IMR-90 (cell line): ENCODE measurements at regions not wholly inside any gene's neighbourhood (a gene's known extent, or its start where the extent isn't known, plus 50 kb on each side); places are given as distances from the start of the nearest gene placed in this dataset.

Source experiments
- ATAC-seq: fragments of 200-7000 bp; cut with Tn5 transposase; 2 replicates; pipeline ENCODE4 v1.9.1; 2020; ENCODE audit warnings: low read depth, mild to moderate bottlenecking, moderate library complexity
- BruUV-seq: library from RNA; stranded (reverse); fragments of 400-500 nt; replicated peaks from 2 replicates; lab custom pipeline; 2021; lab: Mats Ljungman, UMichigan
- CTCF ChIA-PET: fragments of 300-600 bp; formaldehyde crosslinking; extraction: SDS; loops from one replicate; lab custom pipeline; 2021; ENCODE audit warnings: antibody characterized with exemption; lab: Yijun Ruan, JAX
- POLR2A ChIA-PET: fragments of 300-600 bp; sonication (Branson Sonifier 250); formaldehyde crosslinking; loops from one replicate; lab custom pipeline; 2022; ENCODE audit warnings: antibody characterized with exemption; ENCODE audit not compliant: unreplicated experiment; lab: Charles Lee
- DNase-seq: peaks from one replicate; pipeline ENCODE4 v3.0.0; 2013
- H2AFZ ChIP-seq: replicated peaks from 2 replicates; pipeline ENCODE3; 2013; ENCODE audit warnings: low read length, mild to moderate bottlenecking; ENCODE audit not compliant: poor library complexity
- H2AK5ac ChIP-seq: 2 replicates; pipeline ENCODE4 v1.6.1; 2013; ENCODE audit warnings: low read depth, low read length, inconsistent platforms
- H2AK9ac ChIP-seq: replicated peaks from 2 replicates; pipeline ENCODE3; 2013; ENCODE audit warnings: mild to moderate bottlenecking, low read depth, low read length, moderate library complexity; ENCODE audit not compliant: poor library complexity
- H2BK120ac ChIP-seq: 2 replicates; pipeline ENCODE4 v1.6.1; 2013; ENCODE audit warnings: low read depth, low read length, inconsistent platforms
- H2BK15ac ChIP-seq: 3 replicates; pipeline ENCODE4 v1.6.1; 2013; ENCODE audit warnings: low read depth, low read length, inconsistent platforms
- H2BK20ac ChIP-seq: 2 replicates; pipeline ENCODE4 v1.6.1; 2013; ENCODE audit warnings: low read depth, mild to moderate bottlenecking, inconsistent platforms, low read length, moderate library complexity
- H2BK5ac ChIP-seq: 2 replicates; pipeline ENCODE4 v1.6.1; 2013; ENCODE audit warnings: mild to moderate bottlenecking, low read depth, low read length, inconsistent platforms; ENCODE audit not compliant: poor library complexity, severe bottlenecking
- H3K14ac ChIP-seq: replicated peaks from 2 replicates; pipeline ENCODE4 v1.6.1; 2013; ENCODE audit warnings: low read depth, low read length, inconsistent platforms
- H3K18ac ChIP-seq: 2 replicates; pipeline ENCODE4 v1.6.1; 2013; ENCODE audit warnings: low read depth, low read length, control low read depth
- H3K23ac ChIP-seq: 2 replicates; pipeline ENCODE4 v1.6.1; 2013; ENCODE audit warnings: low read depth, low read length, inconsistent platforms
- H3K27ac ChIP-seq: 2 replicates; pipeline ENCODE4 v1.5.1; 2013; ENCODE audit warnings: mild to moderate bottlenecking, control low read depth, low read length; ENCODE audit not compliant: insufficient read depth
- H3K27me3 ChIP-seq: 2 replicates; pipeline ENCODE4 v1.6.1; 2013; ENCODE audit warnings: low read length; ENCODE audit not compliant: control insufficient read depth, insufficient read depth
- H3K36me3 ChIP-seq: 2 replicates; pipeline ENCODE4 v1.6.1; 2013; ENCODE audit warnings: low read length, mixed read lengths; ENCODE audit not compliant: control insufficient read depth, insufficient read depth
- H3K4ac ChIP-seq: 2 replicates; pipeline ENCODE4 v1.6.1; 2013; ENCODE audit warnings: low read depth, low read length, inconsistent platforms
- H3K4me1 ChIP-seq: 2 replicates; pipeline ENCODE4 v1.6.1; 2013; ENCODE audit warnings: low read length, mixed read lengths; ENCODE audit not compliant: control insufficient read depth, insufficient read depth
- H3K4me2 ChIP-seq: 2 replicates; pipeline ENCODE4 v1.6.1; 2013; ENCODE audit warnings: low read depth, mild to moderate bottlenecking, control low read depth, low read length, moderate library complexity
- H3K4me3 ChIP-seq: 2 replicates; pipeline ENCODE4 v1.5.1; 2013; ENCODE audit warnings: low read depth, mild to moderate bottlenecking, control low read depth, low read length, moderate library complexity; ENCODE audit not compliant: insufficient read depth
- H3K56ac ChIP-seq: 2 replicates; pipeline ENCODE4 v1.6.1; 2013; ENCODE audit warnings: low read length, inconsistent platforms; ENCODE audit not compliant: insufficient read depth; ENCODE audit errors: extremely low read depth
- H3K79me1 ChIP-seq, 2 experiments: 2 replicates each; pipeline ENCODE4 v1.6.1; 2013; ENCODE audit warnings: low read length in 2 of 2, inconsistent platforms in 1 of 2, low read depth in 1 of 2
- H3K9ac ChIP-seq: 2 replicates; pipeline ENCODE4 v1.6.1; 2013; ENCODE audit warnings: low read depth, low read length, control low read depth
- H3K9me1 ChIP-seq: 2 replicates; pipeline ENCODE4 v1.6.1; 2013; ENCODE audit warnings: low read length, inconsistent platforms; ENCODE audit not compliant: insufficient read depth
- H3K9me3 ChIP-seq: 2 replicates; pipeline ENCODE4 v1.6.1; 2013; ENCODE audit warnings: low read length; ENCODE audit not compliant: control insufficient read depth, insufficient read depth
- H4K20me1 ChIP-seq: 2 replicates; pipeline ENCODE4 v1.6.1; 2013; ENCODE audit warnings: low read length, inconsistent platforms; ENCODE audit not compliant: insufficient read depth
- H4K5ac ChIP-seq: 2 replicates; pipeline ENCODE4 v1.6.1; 2013; ENCODE audit warnings: mild to moderate bottlenecking, low read depth, low read length, control low read depth
- H4K8ac ChIP-seq, 2 experiments: 2 replicates each; pipeline ENCODE4 v1.6.1; 2013; ENCODE audit warnings: low read depth in 2 of 2, low read length in 2 of 2, control low read depth in 1 of 2, inconsistent platforms in 1 of 2
- H4K91ac ChIP-seq: 2 replicates; pipeline ENCODE4 v1.6.1; 2013; ENCODE audit warnings: low read depth, low read length, inconsistent platforms; ENCODE audit not compliant: insufficient read depth
- CEBPB ChIP-seq: IDR thresholded peaks from 2 replicates; pipeline ENCODE4 v1.6.1; 2012; ENCODE audit warnings: low read depth, low read length, improper control_type of control experiment
- MXI1 ChIP-seq: IDR thresholded peaks from 2 replicates; pipeline ENCODE4 v1.6.1; 2012; ENCODE audit warnings: low read depth, mild to moderate bottlenecking, low read length, moderate library complexity, borderline replicate concordance
- NFE2L2 ChIP-seq: fragments of 150-350 bp; IDR thresholded peaks from 2 replicates; pipeline ENCODE4 v1.6.1; 2016; ENCODE audit warnings: low read depth, mild to moderate bottlenecking, low read length
- WGBS, 2 experiments: methylation state at CpG; one replicate each; pipeline versions ENCODE4 v1.1.5 to v1.1.7; 2013; ENCODE audit warnings: missing lambda C conversion rate in 2 of 2; ENCODE audit not compliant: insufficient read length in 1 of 2; ENCODE audit errors: extremely low coverage in 2 of 2; 5-methylcytosine and 5-hydroxymethylcytosine counted together
- dilution Hi-C: fragments of 300-500 bp; cut with HindIII; formaldehyde crosslinking; loops from one replicate; pipeline ENCODE4 v1.14.3; 2018; ENCODE audit warnings: low sequenced_read_pairs; ENCODE audit not compliant: unreplicated experiment
- in situ Hi-C: fragments of 300-500 bp; cut with MboI; formaldehyde crosslinking; loops from 3 replicates; pipeline ENCODE4 v1.14.3; 2019; ENCODE audit warnings: low sequenced_read_pairs, inconsistent platforms, mixed read lengths
- intact Hi-C: fragments of 100-400 bp; cut with micrococcal nuclease; formaldehyde crosslinking; loops from 2 replicates; pipeline ENCODE4 v1.10.0; 2022

DNA sequence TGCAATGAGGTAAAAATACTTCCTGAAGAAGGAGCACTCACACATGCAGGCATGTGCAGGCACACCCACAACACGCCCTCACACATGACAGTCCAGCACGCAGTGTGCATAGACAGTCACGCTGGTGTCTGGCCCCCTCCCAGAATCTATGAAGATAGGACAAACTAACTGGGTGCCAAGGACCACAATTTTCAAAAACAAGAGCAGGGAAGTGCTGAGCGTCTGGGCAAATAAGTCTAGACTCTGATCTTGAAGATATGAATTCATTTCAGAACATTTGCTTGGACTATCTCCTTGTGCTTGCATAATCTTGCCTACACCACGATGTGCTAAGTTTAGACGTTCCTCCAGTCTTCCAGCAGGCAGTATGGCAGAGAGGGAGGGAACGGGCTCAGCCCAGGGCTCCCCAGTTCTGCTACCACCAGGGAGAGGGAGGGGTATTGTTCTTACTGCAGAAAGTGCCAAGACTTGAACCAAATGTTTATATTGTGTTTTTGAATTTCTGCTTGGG lies 276.5 kb upstream of the KLF6 start:
- intact Hi-C loops (no loop called here), in situ Hi-C loops (no loop called here), dilution Hi-C loops (no loop called here)
- peak overlapping the region; percentile 61; the same call in 1 of the 2 replicates for H3K14ac ChIP-seq
- no peak overlapping the region; the same call in 1 of the 2 replicates for H3K18ac ChIP-seq
- H3K23ac ChIP-seq = peak overlapping the region; percentile 41; the same call in 1 of the 2 replicates
- H2BK20ac ChIP-seq = peak overlapping the region; percentile 26; the same call in 1 of the 2 replicates
- peaks cover 5% of the 10 kb centered on the region; the same call in 1 of the 2 replicates for H3K9me1 ChIP-seq
- H4K20me1 ChIP-seq = no peaks in the 10 kb centered on the region
- POLR2A ChIA-PET = no interaction called here
- H3K4me3 ChIP-seq = no peak overlapping the region
- H2BK5ac ChIP-seq = no peak overlapping the region
- H4K8ac ChIP-seq = no peak overlapping the region
- no peak overlapping the region for H3K56ac ChIP-seq
- peak overlapping the region; percentile 33 for H3K4ac ChIP-seq
- no peak overlapping the region for H2AK5ac ChIP-seq
- H3K36me3 ChIP-seq = no peaks in the 10 kb centered on the region
- WGBS, 2 experiments = 94% methylated on average over 2 of the region's 7 CpGs; no CpG with 5 or more reads in 1 of the 2 experiments
- no peaks in the 10 kb centered on the region for H3K79me1 ChIP-seq
- H3K4me1 ChIP-seq = 0 out of 2 replicates have a peak, but pooled peaks cover 2% of the 10 kb centered on the region
- H3K27me3 ChIP-seq = no peaks in the 10 kb centered on the region
- H3K9ac ChIP-seq = no peak overlapping the region
- no peak overlapping the region; the same call in 2 of the 3 replicates for H2BK15ac ChIP-seq
- BruUV-seq = no TSS peak
- ATAC-seq (peak; percentile 61; the same call in 1 of the 2 replicates), DNase-seq (no peak)
- H3K9me3 ChIP-seq = no peaks in the 10 kb centered on the region
- TF ChIP-seq CEBPB (peak; percentile 23; the same call in 1 of the 2 replicates), MXI1 (no peak), NFE2L2 (no peak)
- no peak overlapping the region for H3K4me2 ChIP-seq
- H2AFZ ChIP-seq = peak overlapping the region; percentile 3
- H3K27ac ChIP-seq = no peak overlapping the region
- no peak overlapping the region; the same call in 1 of the 2 replicates for H4K91ac ChIP-seq
- no peak overlapping the region for H2AK9ac ChIP-seq
- CTCF ChIA-PET = no interaction called here
- no peak overlapping the region for H4K5ac ChIP-seq
- H2BK120ac ChIP-seq = peak overlapping the region; percentile 10; the same call in 1 of the 2 replicates
